Endothelial cell of umbilical vein (primary cell): ENCODE measurements at regions not wholly inside any gene's neighbourhood (a gene's known extent, or its start where the extent isn't known, plus 50 kb on each side); places are given as distances from the start of the nearest gene placed in this dataset.

Source experiments
- BruUV-seq: library from RNA; stranded (reverse); fragments of 400-500 nt; replicated peaks from 2 replicates; lab custom pipeline; 2021; lab: Mats Ljungman, UMichigan
- CTCF ChIA-PET: fragments of 300-600, 350-600 bp; sonication (Branson Sonifier 250); formaldehyde crosslinking; loops from one replicate; lab custom pipeline; 2021; ENCODE audit warnings: antibody characterized with exemption, inconsistent platforms; lab: Charles Lee
- POLR2A ChIA-PET: fragments of 300-600, 350-600 bp; sonication (Branson Sonifier 250); formaldehyde crosslinking; loops from one replicate; lab custom pipeline; 2021; ENCODE audit warnings: antibody characterized with exemption, inconsistent platforms; lab: Charles Lee
- DNase-seq: peaks from one replicate; pipeline ENCODE4 v3.0.0-alpha.2; 2011; ENCODE audit warnings: low read depth, low spot score
- FAIRE-seq: peaks from 2 replicates; lab custom pipeline; 2011; peaks lifted over from hg19 to GRCh38; lab: Jason Lieb, UNC
- H2AFZ ChIP-seq: 2 replicates; pipeline ENCODE4 v1.6.0; 2012; ENCODE audit warnings: low read depth, low read length, control low read depth, inconsistent platforms
- H3K27ac ChIP-seq: 2 replicates; pipeline ENCODE4 v1.5.1; 2011; ENCODE audit warnings: low read depth, mild to moderate bottlenecking, control low read depth, low read length, moderate library complexity; ENCODE audit not compliant: insufficient read depth
- H3K27me3 ChIP-seq, 2 experiments: 2 replicates each; pipeline versions ENCODE4 v1.6.0 to v1.6.1; 2011; ENCODE audit warnings: low read length in 2 of 2, mixed read lengths in 1 of 2; ENCODE audit not compliant: control insufficient read depth in 2 of 2, insufficient read depth in 2 of 2
- H3K36me3 ChIP-seq, 2 experiments: 2 replicates in 1 of 2; 3 replicates in 1 of 2; pipeline ENCODE4 v1.5.1; 2011; ENCODE audit warnings: low read length in 2 of 2, mild to moderate bottlenecking in 1 of 2, moderate library complexity in 1 of 2; ENCODE audit not compliant: control insufficient read depth in 2 of 2, insufficient read depth in 2 of 2; ENCODE audit errors: extremely low read depth in 1 of 2
- H3K4me1 ChIP-seq: 3 replicates; pipeline ENCODE4 v1.5.1; 2011; ENCODE audit warnings: mild to moderate bottlenecking, low read length; ENCODE audit not compliant: control insufficient read depth, insufficient read depth; ENCODE audit errors: extremely low read depth
- H3K4me2 ChIP-seq: 2 replicates; pipeline ENCODE4 v1.6.1; 2011; ENCODE audit warnings: low read length, control low read depth, mixed read lengths; ENCODE audit not compliant: insufficient read depth
- H3K4me3 ChIP-seq, 3 experiments: fragments of 200-600 bp in 1 of 3; sonication (generic), shearing (Covaris generic) in 1 of 3; replicated peaks in 1 of 3; 2 replicates each; pipeline ENCODE4 v1.5.1; 2011 to 2016; ENCODE audit warnings: control low read depth in 3 of 3, low read length in 3 of 3, mild to moderate bottlenecking in 2 of 3, inconsistent platforms in 1 of 3, low read depth in 1 of 3, moderate library complexity in 1 of 3; ENCODE audit not compliant: insufficient read depth in 1 of 3
- H3K79me2 ChIP-seq: 2 replicates; pipeline ENCODE4 v1.6.0; 2012; ENCODE audit warnings: low read length, inconsistent platforms; ENCODE audit not compliant: control insufficient read depth, insufficient read depth
- H3K9ac ChIP-seq: replicated peaks from 2 replicates; pipeline ENCODE3; 2011; ENCODE audit warnings: low read length, control low read depth; ENCODE audit not compliant: insufficient read depth; ENCODE audit errors: extremely low read depth
- H3K9me1 ChIP-seq: replicated peaks from 3 replicates; pipeline ENCODE4 v1.6.0; 2011; ENCODE audit warnings: mild to moderate bottlenecking, low read length; ENCODE audit not compliant: control insufficient read depth, insufficient read depth; ENCODE audit errors: extremely low read depth
- H3K9me3 ChIP-seq: replicated peaks from 2 replicates; pipeline ENCODE4 v1.5.1; 2012; ENCODE audit warnings: low read length, inconsistent platforms; ENCODE audit not compliant: control insufficient read depth, insufficient read depth
- H4K20me1 ChIP-seq: replicated peaks from 2 replicates; pipeline ENCODE3; 2011; ENCODE audit warnings: mild to moderate bottlenecking, low read length; ENCODE audit not compliant: control insufficient read depth, insufficient read depth; ENCODE audit errors: extremely low read depth
- CTCF ChIP-seq, 2 donors: IDR thresholded peaks; 1 replicate in 1 of 2; 2 replicates in 1 of 2; pipeline ENCODE4 v1.5.1; 2011; ENCODE audit warnings: low read length in 2 of 2, mild to moderate bottlenecking in 2 of 2, moderate library complexity in 2 of 2, control low read depth in 1 of 2, inconsistent platforms in 1 of 2, low read depth in 1 of 2; ENCODE audit not compliant: insufficient read depth in 1 of 2; ENCODE audit errors: extremely low read depth in 1 of 2
- EZH2 ChIP-seq: IDR thresholded peaks from 2 replicates; pipeline ENCODE4 v1.6.1; 2012; ENCODE audit warnings: borderline replicate concordance, low read depth, mild to moderate bottlenecking, moderate library complexity, low read length, inconsistent platforms; ENCODE audit not compliant: severe bottlenecking
- FOS ChIP-seq: IDR thresholded peaks from 2 replicates; pipeline ENCODE4 v1.6.1; 2011; ENCODE audit warnings: mild to moderate bottlenecking, low read length, moderate library complexity, borderline replicate concordance; ENCODE audit not compliant: insufficient read depth
- GATA2 ChIP-seq: IDR thresholded peaks from 2 replicates; pipeline ENCODE4 v1.7.0; 2011; ENCODE audit warnings: low read depth, mild to moderate bottlenecking, moderate library complexity, mixed read lengths, low read length; ENCODE audit not compliant: insufficient read length, insufficient read depth
- JUN ChIP-seq: IDR thresholded peaks from 2 replicates; pipeline ENCODE4 v1.6.1; 2011; ENCODE audit warnings: borderline replicate concordance, low read depth; ENCODE audit not compliant: insufficient read length, insufficient read depth
- MAX ChIP-seq: IDR thresholded peaks from 2 replicates; pipeline ENCODE4 v1.6.1; 2011; ENCODE audit not compliant: insufficient read depth, insufficient read length
- MYC ChIP-seq: IDR thresholded peaks from one replicate; pipeline ENCODE4 v1.6.1; 2011; ENCODE audit warnings: mild to moderate bottlenecking, low read depth, low read length
- POLR2A ChIP-seq: IDR thresholded peaks from 2 replicates; pipeline ENCODE4 v1.6.1; 2012; ENCODE audit warnings: low read depth, mild to moderate bottlenecking, control low read depth, low read length
- POLR2AphosphoS5 ChIP-seq: IDR thresholded peaks from 2 replicates; pipeline ENCODE4 v1.6.1; 2012; ENCODE audit warnings: low read depth, mild to moderate bottlenecking, control low read depth, low read length, moderate library complexity; ENCODE audit not compliant: insufficient read depth
- dilution Hi-C: fragments of 300-500 bp; cut with MboI; formaldehyde crosslinking; loops from one replicate; pipeline ENCODE4 v1.15.0; 2019; ENCODE audit warnings: low sequenced_read_pairs; ENCODE audit not compliant: extremely low pct_ligation_motif_present
- intact Hi-C: fragments of 100-400 bp; cut with micrococcal nuclease; formaldehyde crosslinking; loops from one replicate; pipeline ENCODE4 v1.10.0; 2022

- H3K27ac ChIP-seq = no peak overlapping the region
- dilution Hi-C loops = no loop called here
- peaks cover 0 to 4% of the 10 kb centered on the region in 2 experiments for H3K27me3 ChIP-seq
- H3K9ac ChIP-seq = no peak overlapping the region
- no peaks in the 10 kb centered on the region for H3K9me1 ChIP-seq
- H3K4me2 ChIP-seq = no peak overlapping the region
- H3K36me3 ChIP-seq = no peaks in the 10 kb centered on the region
- no peaks in the 10 kb centered on the region for H4K20me1 ChIP-seq
- no peaks in the 10 kb centered on the region for H3K4me1 ChIP-seq
- H3K9me3 ChIP-seq = no peaks in the 10 kb centered on the region
- POLR2A ChIA-PET = no interaction called here
- no peak for DNase-seq
- BruUV-seq = no TSS peak
- no peak overlapping the region for H2AFZ ChIP-seq
- no peaks in the 10 kb centered on the region for H3K79me2 ChIP-seq
- FAIRE-seq = no peak
- H3K4me3 ChIP-seq = no peak overlapping the region
- CTCF ChIA-PET = interaction anchor here (0.9 to 2.4 kb wide), 8 partner anchors 10 to 266 kb away, joined by 3 to 8 read pairs (median 4); no protein-coding TSS in a partner anchor
- TF ChIP-seq MAX (no peak), POLR2AphosphoS5 (no peak), POLR2A (no peak)
- intact Hi-C loops = no loop called here
Measured at GRCh38 chr11:122597511-122597910, 58.0 kb upstream of the UBASH3B start.

GRCh38 chr11:122594986-122595645 lies 60.4 kb upstream of the UBASH3B start:
- TF ChIP-seq MAX (no peak), CTCF (IDR thresholded peaks at IDR 0.05; ENCODE audit: extremely low read depth in 1 of 2, insufficient read depth in 1 of 2, low read depth in 1 of 2, low read length in 2 of 2) (no peak), POLR2AphosphoS5 (no peak), EZH2 (no peak), MYC (no peak), GATA2 (no peak), FOS (no peak), POLR2A (no peak), JUN (no peak)
- no TSS peak for BruUV-seq
- H3K9me1 ChIP-seq = no peaks in the 10 kb centered on the region
- H3K27me3 ChIP-seq = peaks cover 0 to 4% of the 10 kb centered on the region in 2 experiments
- intact Hi-C loops = no loop called here
- ChIA-PET CTCF (interaction anchor here (0.7 kb wide), 1 partner anchor 267 kb away, joined by 3 read pairs; no protein-coding TSS in a partner anchor), POLR2A (no interaction called here)
- no peaks in the 10 kb centered on the region for H3K4me1 ChIP-seq
- no peak overlapping the region for H3K27ac ChIP-seq
- H3K4me2 ChIP-seq = no peak overlapping the region
- no peaks in the 10 kb centered on the region for H3K36me3 ChIP-seq
- H3K9ac ChIP-seq = no peak overlapping the region
- H2AFZ ChIP-seq = no peak overlapping the region
- dilution Hi-C loops = no loop called here
- no peak for FAIRE-seq
- H3K9me3 ChIP-seq = no peaks in the 10 kb centered on the region
- no peak for DNase-seq
- no peak overlapping the region for H3K4me3 ChIP-seq
- H4K20me1 ChIP-seq = no peaks in the 10 kb centered on the region
- H3K79me2 ChIP-seq = no peaks in the 10 kb centered on the region
